HCT116 (cell line): ENCODE measurements at regions not wholly inside any gene's neighbourhood (a gene's known extent, or its start where the extent isn't known, plus 50 kb on each side); places are given as distances from the start of the nearest gene placed in this dataset.

Experiments
- ATAC-seq: fragments of 200-7000 bp; cut with Tn5 transposase; 2 replicates; pipeline ENCODE4 v1.9.1; 2020; ENCODE audit warnings: mild to moderate bottlenecking, moderate library complexity
- BruUV-seq: library from RNA; stranded (reverse); fragments of 400-500 nt; replicated peaks from 2 replicates; lab custom pipeline; 2021; lab: Mats Ljungman, UMichigan
- CTCF ChIA-PET: fragments of 300-600 bp; sonication (Branson Sonifier 250); formaldehyde crosslinking; loops from one replicate; lab custom pipeline; 2021; ENCODE audit warnings: antibody characterized with exemption; lab: Charles Lee
- POLR2A ChIA-PET: fragments of 300-600, 350-600 bp; sonication (Branson Sonifier 250); formaldehyde crosslinking; loops from one replicate; lab custom pipeline; 2021; ENCODE audit warnings: antibody characterized with exemption; lab: Charles Lee
- RAD21 ChIA-PET, 2 experiments: fragments of 300-600 bp; sonication (Branson Sonifier 250); formaldehyde crosslinking; loops; one replicate each; lab custom pipeline; 2023; ENCODE audit warnings: low total read pairs in 2 of 2; ENCODE audit not compliant: uncharacterized antibody in 2 of 2, unreplicated experiment in 2 of 2, low non-redundant PET in 1 of 2; lab: Charles Lee
- DNase-seq: peaks from one replicate; pipeline ENCODE4 v3.0.0-alpha.2; 2010; ENCODE audit warnings: low read depth, low spot score
- H2AFZ ChIP-seq: fragments of 200-600 bp; shearing (Covaris generic), sonication (generic); 2 replicates; pipeline ENCODE4 v1.6.1; 2017; ENCODE audit warnings: low read depth, mixed run types, mixed read lengths, antibody characterized with exemption, low read length; ENCODE audit not compliant: poor library complexity, severe bottlenecking
- H3K27ac ChIP-seq: 2 replicates; pipeline ENCODE4 v1.5.1; 2012; ENCODE audit warnings: low read depth, low read length
- H3K27me3 ChIP-seq: fragments of 200-600 bp; sonication (generic); 2 replicates; pipeline ENCODE4 v1.6.1; 2016; ENCODE audit warnings: mixed run types, low read length, mixed read lengths; ENCODE audit not compliant: insufficient read depth
- H3K36me3 ChIP-seq, 2 experiments: fragments of 200-500 bp in 1 of 2; fragments of 200-600 bp in 1 of 2; sonication (Bioruptor generic) in 1 of 2; sonication (generic) in 1 of 2; 2 replicates each; pipeline versions ENCODE4 v1.5.1 to v1.6.1; 2014 to 2016; ENCODE audit warnings: low read length in 2 of 2, inconsistent platforms in 1 of 2, mixed read lengths in 1 of 2, mixed run types in 1 of 2; ENCODE audit not compliant: insufficient read depth in 2 of 2, control insufficient read depth in 1 of 2
- H3K4me1 ChIP-seq, 2 experiments: fragments of 200-600 bp in 1 of 2; sonication (generic) in 1 of 2; 2 replicates each; pipeline versions ENCODE4 v1.5.1 to v1.6.1; 2012 to 2017; ENCODE audit warnings: low read length in 2 of 2, inconsistent platforms in 1 of 2, mild to moderate bottlenecking in 1 of 2, mixed read lengths in 1 of 2, mixed run types in 1 of 2, moderate library complexity in 1 of 2; ENCODE audit not compliant: insufficient read depth in 2 of 2, control insufficient read depth in 1 of 2
- H3K4me2 ChIP-seq: fragments of 200-600 bp; sonication (generic); 2 replicates; pipeline ENCODE4 v1.6.1; 2017; ENCODE audit warnings: mixed run types, low read length, mixed read lengths
- H3K4me3 ChIP-seq, 2 experiments: fragments of 200-600 bp in 1 of 2; sonication (generic) in 1 of 2; replicated peaks in 1 of 2; 2 replicates each; pipeline ENCODE4 v1.5.1; 2011 to 2016; ENCODE audit warnings: low read length in 2 of 2, control low read depth in 1 of 2, low read depth in 1 of 2, mild to moderate bottlenecking in 1 of 2, mixed read lengths in 1 of 2, mixed run types in 1 of 2
- H3K79me2 ChIP-seq: fragments of 200-600 bp; sonication (generic); 2 replicates; pipeline ENCODE4 v1.6.1; 2017; ENCODE audit warnings: mild to moderate bottlenecking, mixed run types, low read length, moderate library complexity, mixed read lengths; ENCODE audit not compliant: insufficient read depth
- H3K9ac ChIP-seq: fragments of 200-600 bp; sonication (generic); 2 replicates; pipeline ENCODE4 v1.6.1; 2016; ENCODE audit warnings: low read length, mixed read lengths
- H3K9me2 ChIP-seq: fragments of 200-600 bp; sonication (generic), shearing (Covaris generic); 2 replicates; pipeline ENCODE4 v1.6.1; 2017; ENCODE audit warnings: mixed run types, mild to moderate bottlenecking, moderate library complexity; ENCODE audit not compliant: insufficient read depth
- H3K9me3 ChIP-seq, 2 experiments: fragments of 200-500 bp in 1 of 2; fragments of 200-600 bp in 1 of 2; sonication (Bioruptor generic) in 1 of 2; sonication (generic) in 1 of 2; 2 replicates each; pipeline ENCODE4 v1.6.1; 2014 to 2017; ENCODE audit warnings: low read length in 2 of 2, mixed read lengths in 2 of 2, inconsistent platforms in 1 of 2, low read depth in 1 of 2, mild to moderate bottlenecking in 1 of 2, mixed run types in 1 of 2, moderate library complexity in 1 of 2; ENCODE audit not compliant: control insufficient read depth in 1 of 2, insufficient read depth in 1 of 2
- H4K20me1 ChIP-seq: fragments of 200-600 bp; sonication (generic), shearing (Covaris generic); 2 replicates; pipeline ENCODE4 v1.6.1; 2017; ENCODE audit warnings: mixed run types, mild to moderate bottlenecking, moderate library complexity; ENCODE audit not compliant: insufficient read depth
- CBX3 ChIP-seq: IDR thresholded peaks from 2 replicates; pipeline ENCODE4 v1.6.1; 2012; ENCODE audit warnings: low read depth
- EGR1 ChIP-seq: IDR thresholded peaks from 2 replicates; pipeline ENCODE4 v1.6.1; 2012; ENCODE audit warnings: low read depth
- EZH2 ChIP-seq: fragments of 200-600 bp; sonication (generic); IDR thresholded peaks from 2 replicates; pipeline ENCODE4 v1.6.1; 2017; ENCODE audit warnings: antibody characterized with exemption, mixed run types
- FOSL1 ChIP-seq: IDR thresholded peaks from 2 replicates; pipeline ENCODE4 v1.6.1; 2012; ENCODE audit warnings: low read depth
- JUND ChIP-seq: IDR thresholded peaks from 2 replicates; pipeline ENCODE4 v1.6.1; 2012
- MAX ChIP-seq: IDR thresholded peaks from 2 replicates; pipeline ENCODE4 v1.6.1; 2012
- POLR2A ChIP-seq: IDR thresholded peaks from 2 replicates; pipeline ENCODE4 v1.7.0; 2011; ENCODE audit warnings: borderline replicate concordance; ENCODE audit not compliant: insufficient read depth, insufficient read length; ENCODE audit errors: extremely low read depth
- POLR2AphosphoS5 ChIP-seq: IDR thresholded peaks from 2 replicates; pipeline ENCODE4 v1.6.1; 2011; ENCODE audit warnings: mild to moderate bottlenecking, low read depth, low read length, moderate library complexity
- RAD21 ChIP-seq: IDR thresholded peaks from 2 replicates; pipeline ENCODE4 v1.6.1; 2012; ENCODE audit warnings: low read depth, mild to moderate bottlenecking
- REST ChIP-seq: IDR thresholded peaks from 2 replicates; pipeline ENCODE4 v1.6.1; 2012; ENCODE audit warnings: low read depth
- SIN3A ChIP-seq: IDR thresholded peaks from 2 replicates; pipeline ENCODE4 v1.6.1; 2012; ENCODE audit warnings: low read depth
- SRF ChIP-seq: IDR thresholded peaks from 2 replicates; pipeline ENCODE4 v1.6.1; 2012; ENCODE audit warnings: low read depth
- TCF7L2 ChIP-seq: IDR thresholded peaks from 2 replicates; pipeline ENCODE4 v1.7.0; 2011; ENCODE audit warnings: borderline replicate concordance, inconsistent platforms; ENCODE audit not compliant: insufficient read depth, insufficient read length; ENCODE audit errors: extremely low read depth
- YY1 ChIP-seq: IDR thresholded peaks from 2 replicates; pipeline ENCODE4 v1.6.1; 2011; ENCODE audit warnings: low read length, low read depth, moderate library complexity, mild to moderate bottlenecking; ENCODE audit not compliant: insufficient replicate concordance; ENCODE audit errors: extremely low read depth
- ZFX ChIP-seq: fragments of 450-650 bp; IDR thresholded peaks from 2 replicates; pipeline ENCODE4 v1.6.1; 2017
- ZNF274 ChIP-seq: fragments of 200-500 bp; sonication (Bioruptor generic); IDR thresholded peaks from 2 replicates; pipeline ENCODE4 v1.6.1; 2014; ENCODE audit warnings: mild to moderate bottlenecking, low read depth, low read length, inconsistent platforms
- intact Hi-C: fragments of 100-400 bp; cut with micrococcal nuclease; formaldehyde crosslinking; loops from 2 replicates; pipeline ENCODE4 v1.10.0; 2022
- TF ChIP-seq, protein P1 (sequence below): IDR thresholded peaks from 2 replicates; pipeline ENCODE4 v1.6.1; 2011; ENCODE audit warnings: mild to moderate bottlenecking, low read length, moderate library complexity; ENCODE audit not compliant: insufficient replicate concordance; ENCODE audit errors: extremely low read depth
- TF ChIP-seq, protein P2 (sequence below), 3 experiments: fragments of 200-600 bp in 1 of 3; sonication (generic) in 1 of 3; IDR thresholded peaks in 2 of 3; conservative IDR thresholded peaks in 1 of 3; 2 replicates each; pipeline ENCODE4 v1.5.1; 2012 to 2017; ENCODE audit warnings: low read depth in 2 of 3, low read length in 2 of 3, antibody characterized with exemption in 1 of 3, borderline replicate concordance in 1 of 3, control low read depth in 1 of 3, mild to moderate bottlenecking in 1 of 3, mixed read lengths in 1 of 3, mixed run types in 1 of 3, moderate library complexity in 1 of 3; ENCODE audit not compliant: insufficient read depth in 1 of 3

DNA sequence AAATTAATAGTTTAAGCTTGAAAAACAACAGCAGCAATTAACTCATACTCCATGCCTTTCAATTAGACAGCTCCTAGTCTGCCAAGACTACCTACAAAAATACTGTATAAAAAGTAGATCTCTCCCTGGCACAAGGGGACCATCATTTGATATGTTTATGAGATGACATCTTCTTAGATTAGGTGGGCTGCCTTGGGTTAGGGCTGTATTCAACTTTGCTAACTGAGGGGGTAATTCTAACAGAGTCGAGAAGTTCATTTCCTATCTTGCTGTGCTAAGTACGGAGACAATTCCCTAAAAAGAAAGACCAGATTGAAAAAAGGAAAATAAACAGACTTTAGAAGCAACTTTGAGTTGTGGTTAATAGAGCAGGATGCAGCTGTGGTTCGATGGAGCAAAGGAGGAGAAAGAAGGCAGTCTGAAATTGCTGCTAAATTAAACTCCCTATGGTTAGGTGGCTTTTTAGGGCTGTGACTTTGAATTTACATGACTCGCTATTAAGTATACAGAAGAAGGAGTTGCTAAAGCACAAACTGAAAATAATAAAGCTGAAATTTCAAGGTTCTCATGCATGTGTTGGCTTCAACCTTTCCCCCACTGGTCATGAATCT is 75.4 kb downstream of the CDC7 start:
- no peak overlapping the region for H3K27ac ChIP-seq
- RAD21 ChIA-PET, result no interaction called here
- no peaks in the 10 kb centered on the region for H3K36me3 ChIP-seq
- no peak overlapping the region for H3K4me3 ChIP-seq
- ATAC-seq, result no peak
- no peak overlapping the region for H3K9ac ChIP-seq
- no peaks in the 10 kb centered on the region for H4K20me1 ChIP-seq
- no peak for DNase-seq
- POLR2A ChIA-PET, result no interaction called here
- no TSS peak for BruUV-seq
- intact Hi-C loops, result no loop called here
- no peaks in the 10 kb centered on the region for H3K9me2 ChIP-seq
- TF ChIP-seq FOSL1 (no peak), RAD21 (no peak), POLR2AphosphoS5 (no peak), ZNF274 (no peak), POLR2A (no peak), CBX3 (no peak), MAX (no peak), TCF7L2 (no peak), JUND (no peak), EZH2 (no peak), REST (no peak), ZFX (no peak), YY1 (no peak), SIN3A (no peak), EGR1 (no peak), SRF (no peak)
- TF ChIP-seq, protein P1, sequence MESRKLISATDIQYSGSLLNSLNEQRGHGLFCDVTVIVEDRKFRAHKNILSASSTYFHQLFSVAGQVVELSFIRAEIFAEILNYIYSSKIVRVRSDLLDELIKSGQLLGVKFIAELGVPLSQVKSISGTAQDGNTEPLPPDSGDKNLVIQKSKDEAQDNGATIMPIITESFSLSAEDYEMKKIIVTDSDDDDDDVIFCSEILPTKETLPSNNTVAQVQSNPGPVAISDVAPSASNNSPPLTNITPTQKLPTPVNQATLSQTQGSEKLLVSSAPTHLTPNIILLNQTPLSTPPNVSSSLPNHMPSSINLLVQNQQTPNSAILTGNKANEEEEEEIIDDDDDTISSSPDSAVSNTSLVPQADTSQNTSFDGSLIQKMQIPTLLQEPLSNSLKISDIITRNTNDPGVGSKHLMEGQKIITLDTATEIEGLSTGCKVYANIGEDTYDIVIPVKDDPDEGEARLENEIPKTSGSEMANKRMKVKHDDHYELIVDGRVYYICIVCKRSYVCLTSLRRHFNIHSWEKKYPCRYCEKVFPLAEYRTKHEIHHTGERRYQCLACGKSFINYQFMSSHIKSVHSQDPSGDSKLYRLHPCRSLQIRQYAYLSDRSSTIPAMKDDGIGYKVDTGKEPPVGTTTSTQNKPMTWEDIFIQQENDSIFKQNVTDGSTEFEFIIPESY, result no peak
- TF ChIP-seq, protein P2, sequence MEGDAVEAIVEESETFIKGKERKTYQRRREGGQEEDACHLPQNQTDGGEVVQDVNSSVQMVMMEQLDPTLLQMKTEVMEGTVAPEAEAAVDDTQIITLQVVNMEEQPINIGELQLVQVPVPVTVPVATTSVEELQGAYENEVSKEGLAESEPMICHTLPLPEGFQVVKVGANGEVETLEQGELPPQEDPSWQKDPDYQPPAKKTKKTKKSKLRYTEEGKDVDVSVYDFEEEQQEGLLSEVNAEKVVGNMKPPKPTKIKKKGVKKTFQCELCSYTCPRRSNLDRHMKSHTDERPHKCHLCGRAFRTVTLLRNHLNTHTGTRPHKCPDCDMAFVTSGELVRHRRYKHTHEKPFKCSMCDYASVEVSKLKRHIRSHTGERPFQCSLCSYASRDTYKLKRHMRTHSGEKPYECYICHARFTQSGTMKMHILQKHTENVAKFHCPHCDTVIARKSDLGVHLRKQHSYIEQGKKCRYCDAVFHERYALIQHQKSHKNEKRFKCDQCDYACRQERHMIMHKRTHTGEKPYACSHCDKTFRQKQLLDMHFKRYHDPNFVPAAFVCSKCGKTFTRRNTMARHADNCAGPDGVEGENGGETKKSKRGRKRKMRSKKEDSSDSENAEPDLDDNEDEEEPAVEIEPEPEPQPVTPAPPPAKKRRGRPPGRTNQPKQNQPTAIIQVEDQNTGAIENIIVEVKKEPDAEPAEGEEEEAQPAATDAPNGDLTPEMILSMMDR (IDR thresholded peaks at IDR 0.05 in 2 of 3, conservative IDR thresholded peaks at IDR 0.05 in 1 of 3; ENCODE audit: borderline replicate concordance in 1 of 3, insufficient read depth in 1 of 3, low read depth in 2 of 3, low read length in 2 of 3), result no peak
- H3K9me3 ChIP-seq, result no peaks in the 10 kb centered on the region
- H3K4me2 ChIP-seq, result no peak overlapping the region
- no peak overlapping the region for H2AFZ ChIP-seq
- H3K4me1 ChIP-seq, result no peaks in the 10 kb centered on the region
- CTCF ChIA-PET, result no interaction called here
- no peaks in the 10 kb centered on the region for H3K27me3 ChIP-seq
- H3K79me2 ChIP-seq, result no peaks in the 10 kb centered on the region
